Keratinocyte (primary cell): ENCODE measurements at regions not wholly inside any gene's neighbourhood (a gene's known extent, or its start where the extent isn't known, plus 50 kb on each side); places are given as distances from the start of the nearest gene placed in this dataset.

Source experiments
- CTCF ChIP-seq, 3 experiments: IDR thresholded peaks in 1 of 3; conservative IDR thresholded peaks in 1 of 3; optimal IDR thresholded peaks in 1 of 3; 2 replicates in 2 of 3; 3 replicates in 1 of 3; pipeline versions ENCODE3 to v1.5.1; 2011; ENCODE audit warnings: low read length in 3 of 3, mild to moderate bottlenecking in 3 of 3, moderate library complexity in 2 of 3, control low read depth in 1 of 3, inconsistent platforms in 1 of 3; ENCODE audit not compliant: insufficient read depth in 2 of 3; ENCODE audit errors: extremely low read depth in 1 of 3
- EZH2 ChIP-seq: IDR thresholded peaks from one replicate; pipeline ENCODE4 v1.6.1; 2012; ENCODE audit warnings: inconsistent platforms, mild to moderate bottlenecking, low read length, moderate library complexity

DNA sequence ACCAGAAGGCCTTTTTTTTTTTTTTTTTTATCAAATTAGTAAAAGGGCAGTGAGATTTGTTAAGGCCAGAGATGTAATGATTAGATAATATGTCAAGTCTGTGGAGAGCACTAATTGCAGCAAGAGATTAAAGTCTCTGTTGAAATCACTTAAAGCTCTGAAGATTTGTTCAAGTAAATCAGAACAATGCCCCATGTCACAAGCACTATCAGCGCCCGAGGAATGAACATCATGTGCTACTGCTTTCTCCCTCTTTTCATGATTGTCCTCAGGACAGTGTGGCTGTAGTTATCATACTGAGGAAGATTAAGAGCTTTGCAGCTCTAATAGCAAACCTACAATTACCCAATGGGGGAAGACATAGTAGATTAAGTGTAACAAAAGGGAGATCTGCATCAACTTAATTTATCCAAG, 71.1 kb downstream of the TDRD15 start:
- TF ChIP-seq CTCF (optimal IDR thresholded peaks at IDR 0.05 in 1 of 3, IDR thresholded peaks at IDR 0.05 in 1 of 3, conservative IDR thresholded peaks at IDR 0.05 in 1 of 3; ENCODE audit: extremely low read depth in 1 of 3, insufficient read depth in 2 of 3, low read length in 3 of 3) (no peak), EZH2 (no peak)
